GM18498 (cell line): ENCODE measurements at regions not wholly inside any gene's neighbourhood (a gene's known extent, or its start where the extent isn't known, plus 50 kb on each side); places are given as distances from the start of the nearest gene placed in this dataset.
"Not testable (repeated sequence)": the region's sequence is repeated elsewhere in the genome, so short reads cannot be mapped to it uniquely, and the experiment has no call there.

Experiments used
- ATAC-seq: cut with Tn5 transposase; IDR thresholded peaks from one replicate; pipeline ENCODE4 v1.9.1; 2021; ENCODE audit warnings: mild to moderate bottlenecking, moderate library complexity; ENCODE audit not compliant: unreplicated experiment

GRCh38 chr2:134004467-134004866 lies 249.4 kb upstream of the MGAT5 start:
- ATAC-seq: no peak

GRCh38 chr2:134008837-134009236 lies 245.0 kb upstream of the MGAT5 start:
- ATAC-seq: no peak

GRCh38 chr2:134009440-134009839 lies 244.4 kb upstream of the MGAT5 start:
- no peak for ATAC-seq

GRCh38 chr2:134009906-134010305 lies 244.0 kb upstream of the MGAT5 start:
- ATAC-seq: not testable (repeated sequence)

- ATAC-seq: no peak
Observed at GRCh38 chr2:134011936-134012586, 241.8 kb upstream of the MGAT5 start.

- ATAC-seq: no peak
Observed at GRCh38 chr2:134014196-134014960, 239.5 kb upstream of the MGAT5 start.

GRCh38 chr2:134019871-134020270 lies 234.0 kb upstream of the MGAT5 start:
- ATAC-seq: no peak

- no peak for ATAC-seq
Observed at GRCh38 chr2:134020608-134021007, 233.3 kb upstream of the MGAT5 start.

GRCh38 chr2:134021830-134022524 lies 231.9 kb upstream of the MGAT5 start:
- peak; percentile 94 for ATAC-seq

GRCh38 chr2:134023854-134024253 lies 230.0 kb upstream of the MGAT5 start:
- ATAC-seq: no peak

- ATAC-seq: no peak
Observed at GRCh38 chr2:134027980-134028379, 225.9 kb upstream of the MGAT5 start.

- ATAC-seq: no peak
Observed at GRCh38 chr2:134029418-134029817, 224.5 kb upstream of the MGAT5 start.

GRCh38 chr2:134031539-134031938 lies 222.3 kb upstream of the MGAT5 start:
- no peak for ATAC-seq

- ATAC-seq: no peak
Observed at GRCh38 chr2:134035605-134036370, 218.1 kb upstream of the MGAT5 start.

GRCh38 chr2:134039912-134040581 lies 213.8 kb upstream of the MGAT5 start:
- peak; percentile 75 for ATAC-seq

- peak; percentile 45 for ATAC-seq
Observed at GRCh38 chr2:134040626-134041172, 213.2 kb upstream of the MGAT5 start.

- ATAC-seq: no peak
Observed at GRCh38 chr2:134041877-134042276, 212.0 kb upstream of the MGAT5 start.

- not testable (repeated sequence) for ATAC-seq
Observed at GRCh38 chr2:134043028-134043427, 210.8 kb upstream of the MGAT5 start.

GRCh38 chr2:134052173-134052572 lies 201.7 kb upstream of the MGAT5 start:
- no peak for ATAC-seq

- ATAC-seq: no peak
Observed at GRCh38 chr2:134056173-134056572, 197.7 kb upstream of the MGAT5 start.
